Stomach (tissue), 4 donors: ENCODE measurements at regions not wholly inside any gene's neighbourhood (a gene's known extent, or its start where the extent isn't known, plus 50 kb on each side); places are given as distances from the start of the nearest gene placed in this dataset.

Experiments
- CTCF ChIP-seq, 7 experiments: fragments of 450-650 bp in 4 of 7; fragments of 200-600 bp in 3 of 7; sonication (generic) in 3 of 7; IDR thresholded peaks; one replicate each; pipeline ENCODE4 v1.5.1; 2016 to 2019; ENCODE audit warnings: antibody characterized with exemption in 7 of 7, control low read depth in 2 of 7, mild to moderate bottlenecking in 1 of 7
- EP300 ChIP-seq: sonication (generic); formaldehyde crosslinking; IDR thresholded peaks from one replicate; pipeline ENCODE4 v1.6.1; 2017; ENCODE audit warnings: antibody characterized with exemption
- POLR2A ChIP-seq, 4 donors: fragments of 450-650 bp; IDR thresholded peaks; one replicate each; pipeline ENCODE4 v1.6.1; 2016; ENCODE audit warnings: antibody characterized with exemption in 4 of 4, control low read depth in 2 of 4, mild to moderate bottlenecking in 1 of 4, moderate library complexity in 1 of 4
- POLR2AphosphoS5 ChIP-seq, 3 donors: sonication (generic); formaldehyde crosslinking; IDR thresholded peaks; one replicate each; pipeline ENCODE4 v1.6.1; 2016; ENCODE audit warnings: antibody characterized with exemption in 3 of 3

- TF ChIP-seq CTCF (IDR thresholded peaks at IDR 0.05) (no peak), EP300 (no peak), POLR2AphosphoS5 (IDR thresholded peaks at IDR 0.05) (no peak), POLR2A (IDR thresholded peaks at IDR 0.05) (no peak)
Observed at GRCh38 chr5:125283372-125283771, 536.9 kb upstream of the ZNF608 start.
